NCI-H526 (cell line): ENCODE measurements at regions not wholly inside any gene's neighbourhood (a gene's known extent, or its start where the extent isn't known, plus 50 kb on each side); places are given as distances from the start of the nearest gene placed in this dataset.
"Not testable (repeated sequence)": the region's sequence is repeated elsewhere in the genome, so short reads cannot be mapped to it uniquely, and the experiment has no call there.

Source experiments
- DNase-seq, 2 experiments: peaks; one replicate each; lab custom pipeline; 2025; lab: John Stamatoyannopoulos, UW

DNA sequence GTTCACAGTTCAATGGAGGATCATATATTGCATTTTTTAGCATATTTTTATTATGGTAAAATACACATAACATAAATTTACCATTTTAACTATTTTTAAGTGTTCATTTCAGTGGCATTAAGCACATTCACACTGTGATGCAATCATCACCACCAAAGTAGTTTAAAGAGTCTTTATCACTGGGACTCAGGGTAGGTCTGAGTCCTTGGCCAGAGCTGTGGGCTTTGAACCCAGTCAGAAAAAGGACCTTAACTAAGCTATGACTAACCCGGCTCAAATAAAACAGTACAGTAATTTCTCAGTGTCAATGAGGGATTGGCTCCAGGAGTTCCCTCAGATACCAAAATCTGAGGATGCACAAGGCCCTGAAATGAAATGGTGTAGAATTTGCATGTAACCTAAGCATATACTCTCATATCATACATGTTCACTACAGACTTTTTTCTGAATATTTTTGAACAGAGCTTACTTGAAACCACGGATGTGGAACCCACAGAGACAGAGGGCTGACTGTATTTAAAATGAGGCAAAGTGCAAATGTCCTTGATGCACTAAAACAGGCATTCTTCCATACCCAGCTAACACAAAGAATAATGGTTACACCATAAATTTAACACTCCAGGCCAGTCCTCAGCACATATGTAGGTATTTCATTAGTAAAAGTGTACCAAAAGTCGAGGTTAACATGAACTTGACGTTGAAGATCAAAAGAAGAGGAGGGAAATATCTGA is 246.2 kb downstream of the LNPK start:
- DNase-seq, result peak in 1 of 2 experiments; percentile 8

DNA sequence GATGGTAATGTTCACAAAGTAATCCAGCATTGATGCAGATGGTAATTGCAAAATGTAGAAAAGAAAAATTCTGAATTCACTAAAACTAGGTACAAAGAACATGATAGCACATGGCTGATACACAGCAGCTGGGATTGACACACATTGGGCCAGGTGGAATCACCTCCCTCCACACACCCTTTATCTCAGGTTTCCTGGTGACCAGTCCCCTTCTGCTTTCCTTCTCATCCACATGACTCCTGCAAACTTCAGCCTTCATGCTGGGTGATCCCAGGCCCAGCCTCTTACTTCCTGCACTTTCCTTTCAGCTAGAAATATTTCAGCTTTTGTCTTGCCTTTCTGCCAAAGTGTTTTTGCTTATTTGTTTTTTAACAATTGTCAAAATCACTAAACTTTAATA is 246.9 kb downstream of the LNPK start:
- DNase-seq, result no peak

DNA sequence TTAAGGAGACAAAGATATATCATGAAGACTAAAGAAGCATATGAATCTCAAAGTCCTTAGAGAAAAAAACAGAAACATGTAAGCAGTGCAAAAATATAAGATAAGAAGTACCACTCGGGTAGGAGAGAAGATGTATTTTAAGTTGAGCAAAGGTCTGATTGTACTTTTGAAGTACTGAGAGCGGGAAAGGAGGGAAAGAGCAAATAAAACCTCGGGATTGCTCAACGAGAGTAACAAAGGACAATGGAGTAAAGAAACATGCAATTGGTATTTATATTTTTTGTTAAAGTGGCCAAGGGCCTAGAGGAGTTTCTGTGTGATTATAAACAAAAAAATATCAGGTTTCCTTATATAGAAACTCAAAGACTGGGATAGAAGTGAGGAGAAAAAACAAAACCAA is 251.9 kb downstream of the LNPK start:
- DNase-seq, result no peak

DNA sequence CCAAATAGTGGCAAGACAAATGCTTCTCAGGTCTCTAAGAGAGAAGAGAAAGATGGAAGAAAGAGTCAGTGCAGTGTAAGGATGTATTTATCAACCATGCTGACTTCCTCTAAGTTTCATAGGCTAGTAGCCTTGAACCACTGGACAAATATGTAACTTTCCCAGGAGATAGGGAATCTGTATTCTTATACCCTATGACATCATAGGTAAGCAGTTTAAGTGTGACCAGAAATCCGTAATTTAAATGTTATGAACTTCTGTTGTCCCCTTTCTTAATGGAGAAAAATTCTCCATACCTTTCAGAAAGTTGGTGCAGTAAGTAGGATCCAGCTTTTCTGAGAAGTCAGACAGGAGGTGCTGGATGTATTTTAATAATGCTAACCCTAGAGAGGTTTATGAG is 256.2 kb downstream of the LNPK start:
- no peak for DNase-seq

DNA sequence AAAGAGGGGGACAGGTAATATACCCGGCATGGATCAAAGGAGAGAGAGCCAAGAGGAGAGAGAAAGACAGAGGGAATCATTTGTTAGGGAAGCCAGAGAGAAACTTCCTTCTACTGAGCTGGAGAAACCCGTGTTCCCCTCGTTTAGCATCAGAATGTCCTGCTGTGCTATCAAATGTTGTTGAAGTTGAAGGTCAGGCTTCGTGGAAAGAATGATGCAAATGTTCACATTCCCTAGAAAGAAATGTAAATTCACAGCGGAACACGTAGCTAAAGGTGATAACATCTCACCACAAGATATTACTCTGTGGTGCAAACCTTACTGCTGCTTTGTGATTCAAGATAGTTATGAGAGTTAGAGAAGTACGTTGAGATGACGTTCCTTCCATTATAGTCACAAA is 258.1 kb downstream of the LNPK start:
- DNase-seq, result peak; percentile 76 to 82

DNA sequence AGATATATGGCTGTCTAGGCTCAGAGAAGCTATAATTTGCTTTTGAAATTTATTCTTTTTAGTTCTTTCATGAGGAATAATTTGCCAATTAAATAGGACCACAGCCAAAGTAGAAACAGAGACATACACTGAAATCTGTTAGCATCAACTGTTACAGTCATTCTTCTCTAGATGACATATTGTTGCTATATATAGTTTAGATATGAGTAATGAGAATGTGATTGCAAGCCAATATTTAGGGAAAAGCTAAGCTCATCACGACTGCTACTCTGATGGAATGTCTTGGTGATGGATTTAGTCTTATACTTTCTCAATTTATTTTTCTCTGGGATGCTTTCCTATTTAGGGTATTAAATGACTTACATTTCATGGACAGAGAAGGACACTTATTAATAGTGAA is 259.1 kb downstream of the LNPK start:
- DNase-seq, result no peak

DNA sequence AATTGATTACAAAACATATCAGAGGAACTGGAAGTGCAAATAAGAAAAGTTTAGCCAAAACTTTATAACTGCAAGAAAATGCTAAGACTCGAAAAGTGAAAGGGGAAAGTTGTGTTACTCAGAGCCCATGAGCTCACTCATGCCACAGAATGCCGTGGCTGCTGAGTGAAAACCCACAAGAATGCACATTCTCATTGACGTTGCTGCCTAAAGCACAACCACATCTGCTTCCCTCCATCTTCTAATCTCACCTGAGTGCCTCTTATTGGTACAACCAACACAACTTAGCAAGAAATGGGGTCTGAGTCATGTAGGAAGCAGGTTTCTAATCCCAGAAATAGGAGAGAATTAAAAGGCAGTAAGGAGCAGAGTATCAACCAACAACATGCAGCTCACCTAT is 259.7 kb downstream of the LNPK start:
- no peak for DNase-seq

DNA sequence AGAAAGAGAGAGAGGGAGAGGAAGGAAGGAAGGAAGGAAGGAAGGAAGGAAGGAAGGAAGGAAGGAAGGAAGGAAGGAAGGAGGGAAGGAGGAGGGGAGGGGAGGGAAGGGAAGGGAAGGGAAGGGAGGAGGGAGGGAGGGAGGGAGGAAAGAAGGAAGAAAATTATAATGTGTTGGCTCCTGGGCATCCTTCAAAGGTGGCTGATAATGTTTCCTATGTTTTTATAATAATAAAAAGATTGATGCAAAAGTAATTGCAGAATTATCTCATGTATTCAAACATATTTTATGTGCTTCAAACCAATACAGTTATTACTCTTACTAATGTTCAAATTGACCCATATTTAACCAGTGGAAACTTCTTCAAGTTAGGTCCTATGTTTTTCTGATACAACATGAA is 260.9 kb downstream of the LNPK start:
- DNase-seq, result no peak

DNA sequence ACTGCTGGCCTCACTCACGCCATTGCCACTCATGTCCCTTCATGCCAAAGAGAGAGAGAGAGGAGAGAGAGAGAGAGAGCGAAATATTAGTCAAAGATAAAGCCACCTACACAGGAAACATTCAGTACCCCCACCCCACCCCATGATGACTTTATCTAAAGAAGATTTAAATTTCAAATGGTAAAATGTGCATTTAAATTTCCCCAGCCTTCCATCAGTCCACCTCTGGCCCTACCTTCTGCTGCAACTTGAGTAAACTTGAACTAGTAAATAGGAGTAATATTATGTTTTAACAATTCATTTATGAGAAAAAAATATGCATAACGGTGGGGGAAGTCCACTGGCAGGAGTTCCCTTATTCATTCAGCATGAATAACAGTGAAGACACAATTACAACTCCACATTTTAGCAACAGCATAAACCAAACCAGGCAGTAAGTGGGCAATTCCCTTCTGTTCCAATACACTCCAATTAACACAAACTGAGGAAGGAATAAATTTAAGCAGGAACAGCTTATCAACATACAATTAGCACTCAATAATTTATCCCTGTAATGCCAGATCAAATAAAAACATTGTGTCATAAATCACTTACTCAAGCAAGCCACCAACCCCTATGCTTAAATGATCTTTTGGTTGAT is 264.2 kb downstream of the LNPK start:
- no peak for DNase-seq

DNA sequence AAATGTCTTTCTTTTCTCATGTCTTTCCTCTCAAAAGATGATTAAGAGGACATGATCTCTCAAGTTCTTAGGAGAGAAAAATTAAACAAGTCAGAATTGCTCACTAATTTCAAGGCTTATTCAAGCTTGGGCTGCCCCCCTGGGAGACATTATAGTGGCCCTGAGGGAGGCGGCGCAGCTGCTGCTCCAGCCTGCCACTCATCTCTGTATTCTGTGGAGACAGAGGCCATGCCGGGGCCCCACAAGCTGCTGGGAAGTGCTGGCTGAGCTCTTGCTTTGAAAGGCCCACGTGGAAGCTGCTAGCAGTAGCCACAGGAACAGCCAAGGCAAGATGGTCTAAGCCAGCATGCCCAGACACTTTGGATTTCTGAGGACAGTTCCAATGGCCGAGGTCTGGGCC is 267.4 kb downstream of the LNPK start:
- no peak for DNase-seq

DNA sequence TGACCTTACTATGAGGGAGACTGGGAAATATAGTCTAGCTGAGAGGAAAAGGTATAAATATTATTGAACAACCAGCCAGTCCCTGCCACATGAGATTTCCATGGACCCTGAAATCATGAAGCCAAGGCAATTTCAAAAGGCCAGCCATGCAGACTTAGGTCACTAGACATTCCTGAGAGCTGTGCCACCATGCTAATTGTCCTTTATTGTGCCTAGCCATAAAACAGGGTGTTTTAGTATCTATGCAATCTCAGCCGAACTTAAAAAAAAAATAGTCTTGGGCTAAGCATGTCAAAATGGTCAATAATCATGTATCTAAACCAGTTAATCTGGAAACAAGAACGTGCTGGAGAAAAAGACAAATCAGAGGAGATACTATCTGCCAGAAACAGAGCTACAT is 269.5 kb downstream of the LNPK start:
- DNase-seq, result no peak

DNA sequence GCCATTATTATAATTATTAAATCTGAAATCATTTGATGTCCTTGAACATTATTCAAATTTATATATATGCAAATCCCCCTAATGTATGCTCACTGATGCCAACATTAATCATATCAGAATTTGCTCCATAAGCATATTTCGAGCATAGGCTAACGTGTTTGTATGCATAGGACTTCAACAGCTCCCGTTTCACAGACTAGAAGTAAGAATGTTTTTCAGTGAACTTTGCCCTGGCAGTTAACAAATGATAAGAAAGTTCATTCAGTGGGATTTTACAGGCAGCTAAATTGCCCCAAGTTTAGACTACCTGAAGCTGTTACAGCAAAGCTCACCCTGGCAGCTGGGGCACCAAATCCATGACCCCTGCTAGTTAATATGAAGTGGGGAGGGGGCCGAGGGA is 272.0 kb downstream of the LNPK start:
- no peak for DNase-seq

DNA sequence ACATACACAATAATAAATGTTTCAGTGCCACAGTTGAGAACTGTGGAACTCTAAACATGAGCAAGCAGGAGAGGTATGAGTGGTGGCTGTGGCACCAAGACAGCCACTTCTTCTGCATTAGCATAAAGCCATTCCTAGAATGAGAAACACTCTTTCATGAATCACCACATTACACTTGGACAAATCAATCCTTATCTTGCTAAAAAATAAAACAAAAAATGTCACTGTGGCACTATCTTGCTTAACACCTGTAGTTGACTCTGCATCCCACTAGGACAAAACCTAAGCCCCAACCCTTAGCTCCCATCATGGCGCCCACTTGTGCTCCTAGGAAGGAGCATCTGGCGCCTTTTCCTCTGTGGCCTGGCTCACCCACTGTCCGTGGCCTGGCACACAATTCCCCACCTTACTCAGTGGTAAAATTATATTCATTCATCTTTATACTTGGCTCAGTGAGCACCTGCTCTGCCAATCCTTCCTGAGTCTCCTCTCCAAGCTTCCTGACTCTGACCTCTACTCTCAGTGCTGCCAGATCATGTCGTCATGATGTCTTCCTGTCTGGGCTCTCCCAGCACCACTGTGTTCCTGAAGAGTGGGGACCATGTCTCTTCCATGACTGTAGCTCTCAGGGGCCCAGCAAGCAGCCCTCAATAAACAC is 272.9 kb downstream of the LNPK start:
- no peak for DNase-seq

DNA sequence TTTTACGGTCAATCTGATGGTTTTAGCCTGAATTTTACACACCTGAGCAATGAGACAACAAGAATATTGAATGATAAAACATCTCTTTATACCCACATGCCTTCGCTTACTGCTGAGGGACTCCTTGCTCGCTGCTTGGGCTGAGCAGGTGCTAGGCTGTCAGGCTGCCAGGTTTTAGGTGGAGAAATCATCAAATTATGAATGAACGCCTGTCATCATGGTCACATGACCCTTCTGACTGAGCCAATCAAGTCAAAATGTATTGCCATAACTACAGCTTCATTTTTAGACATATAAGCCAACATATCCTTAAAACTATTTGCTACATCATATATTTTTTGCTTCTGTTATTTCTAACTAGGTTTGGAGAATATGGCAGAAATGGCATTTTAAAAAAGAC is 274.0 kb downstream of the LNPK start:
- DNase-seq, result no peak

DNA sequence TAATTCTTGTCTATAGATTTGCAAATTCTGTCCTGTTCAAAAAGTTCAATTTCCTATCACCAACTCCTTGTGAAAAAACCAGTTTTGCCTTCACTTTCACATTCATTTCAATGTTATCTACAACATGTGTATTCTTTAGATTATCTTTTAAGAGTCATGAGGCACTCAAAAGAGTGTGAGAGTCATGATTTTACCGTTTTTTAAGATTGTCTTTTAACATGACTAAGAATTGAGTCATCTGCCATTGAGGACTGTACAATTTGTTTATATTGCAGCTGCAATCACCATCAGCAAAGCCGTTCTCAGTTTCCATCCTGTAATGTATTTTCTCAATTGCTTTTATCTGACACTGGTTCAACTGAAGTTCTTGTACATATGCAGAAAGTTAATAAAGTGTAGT is 275.8 kb downstream of the LNPK start:
- no peak for DNase-seq

DNA sequence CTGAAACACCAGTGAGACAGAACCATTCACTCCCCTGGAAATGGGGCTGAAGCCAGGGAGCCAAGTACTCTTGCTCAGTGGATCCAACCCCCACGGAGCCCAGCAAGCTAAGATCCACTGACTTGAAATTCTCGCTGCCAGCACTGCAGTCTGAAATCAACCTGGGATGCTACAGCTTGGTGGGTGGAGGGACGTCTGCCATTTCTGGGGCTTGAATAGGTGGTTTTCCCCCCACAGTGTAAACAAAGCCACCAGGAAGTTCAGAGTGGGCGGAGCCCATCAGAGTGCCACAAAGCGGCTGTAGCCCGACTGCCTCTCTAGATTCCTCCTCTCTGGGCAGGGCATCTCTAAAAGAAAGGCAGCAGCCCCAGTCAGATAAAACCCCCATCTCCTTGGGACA is 292.8 kb downstream of the LNPK start:
- DNase-seq, result no peak

DNA sequence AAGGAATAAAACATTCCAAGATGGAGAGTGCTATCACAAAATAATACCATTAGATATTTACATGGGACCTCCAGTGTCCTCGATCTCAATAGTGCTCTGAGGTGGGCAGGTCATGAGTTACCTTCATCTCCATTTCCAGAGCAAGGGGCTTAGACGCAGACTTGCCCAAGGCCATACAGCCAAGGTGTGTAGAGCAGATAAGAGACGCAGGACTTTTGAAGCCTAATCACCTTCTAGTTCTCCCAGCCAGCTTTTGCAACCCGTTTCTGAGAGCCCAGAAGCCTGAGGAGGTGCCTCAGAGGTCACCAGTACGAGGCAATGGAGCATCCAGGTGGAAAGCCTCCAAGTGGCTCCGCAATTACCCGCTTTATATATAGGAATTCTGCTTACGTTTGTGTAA is 294.7 kb downstream of the LNPK start:
- no peak for DNase-seq

DNA sequence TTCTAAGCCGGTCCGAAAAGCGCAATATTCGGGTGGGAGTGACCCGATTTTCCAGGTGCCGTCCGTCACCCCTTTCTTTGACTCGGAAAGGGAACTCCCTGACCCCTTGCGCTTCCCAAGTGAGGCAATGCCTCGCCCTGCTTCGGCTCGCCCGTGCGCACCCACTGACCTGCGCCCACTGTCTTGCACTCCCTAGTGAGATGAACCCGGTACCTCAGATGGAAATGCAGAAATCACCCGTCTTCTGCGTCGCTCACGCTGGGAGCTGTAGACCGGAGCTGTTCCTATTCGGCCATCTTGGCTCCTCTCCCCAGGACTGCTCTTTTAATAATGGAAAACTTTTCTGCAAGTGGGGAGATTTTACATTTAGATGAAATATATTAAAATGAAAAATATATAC is 297.5 kb downstream of the LNPK start:
- not testable (repeated sequence) for DNase-seq

DNA sequence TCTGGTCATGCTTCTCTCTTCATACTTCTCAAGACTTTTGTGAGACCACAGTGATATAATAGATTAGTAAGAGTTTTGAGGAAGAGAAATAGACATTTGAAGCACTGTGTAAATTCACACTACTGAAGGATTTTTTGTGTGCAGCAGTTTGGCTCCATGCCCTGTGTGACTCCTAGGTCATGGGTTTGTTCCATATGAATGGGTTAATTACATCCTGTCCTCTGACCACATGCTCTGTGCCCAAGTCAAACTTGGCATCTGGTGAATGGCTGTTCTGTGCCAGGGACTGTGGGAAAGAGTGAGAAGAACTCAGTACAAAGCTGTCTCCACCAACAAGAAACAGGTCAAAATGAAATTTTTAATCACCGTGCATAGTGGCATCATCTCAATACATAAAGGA is 304.0 kb downstream of the LNPK start:
- DNase-seq, result no peak

DNA sequence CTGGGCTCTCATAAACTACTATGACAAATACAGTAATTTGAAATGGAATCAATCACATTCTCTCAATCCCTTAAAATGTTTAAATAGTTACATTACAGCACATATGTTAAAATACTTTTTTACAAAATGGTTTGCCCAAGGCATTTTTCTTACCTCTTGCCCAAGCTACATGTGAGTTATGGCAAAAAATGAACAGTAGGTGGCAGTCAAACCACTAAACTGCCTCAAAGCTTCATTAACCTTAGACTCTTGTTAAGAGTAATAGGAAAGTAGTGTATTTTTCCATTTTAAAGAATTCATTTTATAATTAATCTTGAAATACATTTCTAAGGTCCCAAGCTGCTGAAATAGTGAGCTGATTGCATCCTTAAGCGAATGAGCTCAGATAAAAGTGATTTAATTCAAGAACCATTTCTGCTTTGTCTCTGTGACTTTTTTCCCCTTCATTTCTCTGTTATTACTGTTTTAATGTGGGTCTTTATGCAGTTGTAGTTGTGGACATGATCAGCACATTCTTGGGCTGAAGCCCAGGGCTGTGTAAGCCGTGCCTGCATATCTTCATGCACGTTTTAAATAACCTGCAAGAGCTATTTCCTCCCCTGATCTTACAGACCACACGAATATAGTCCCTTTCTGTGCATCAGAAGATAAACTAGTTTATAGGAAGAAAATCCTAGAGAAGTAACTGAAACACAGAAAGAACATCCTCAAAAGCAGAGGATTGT is 311.8 kb downstream of the LNPK start:
- DNase-seq, result peak; percentile 55 to 79

DNA sequence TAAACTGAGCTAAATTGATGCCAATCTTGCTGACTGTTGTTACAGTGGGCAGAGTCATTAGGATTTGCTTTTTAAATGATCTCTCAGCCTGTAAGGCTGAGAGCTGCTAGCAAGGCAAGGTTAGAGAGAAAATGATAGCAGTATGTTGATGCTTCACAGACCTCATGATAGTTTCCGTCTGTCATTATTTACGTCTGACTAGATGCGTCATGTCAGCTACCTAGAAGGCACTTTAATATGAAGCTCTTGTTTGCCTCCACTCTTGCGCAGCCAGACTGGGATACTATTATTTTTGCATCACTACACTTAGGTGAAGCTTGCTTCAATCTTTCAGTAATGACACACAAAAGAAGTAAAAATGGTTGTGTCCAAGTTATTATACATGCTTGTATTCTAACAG is 313.8 kb downstream of the LNPK start:
- DNase-seq, result no peak

DNA sequence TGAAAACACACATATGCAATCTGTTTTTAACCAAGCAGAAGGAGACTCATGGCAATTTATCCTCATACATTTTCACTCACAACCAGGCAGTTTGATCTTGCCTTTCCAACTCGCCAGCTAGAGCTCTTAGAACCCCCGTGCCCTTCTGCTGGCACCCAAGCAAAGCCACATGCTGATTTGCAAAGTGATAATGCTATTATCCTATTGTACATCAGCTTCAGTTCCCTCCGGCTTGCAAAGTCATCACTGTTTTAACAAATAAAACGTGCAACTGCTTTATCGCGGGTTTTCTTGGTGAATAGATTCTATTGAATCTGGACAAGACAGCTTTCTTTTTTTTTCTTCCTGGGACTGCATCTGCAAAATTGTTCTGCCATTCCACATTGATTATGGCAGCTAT is 314.6 kb downstream of the LNPK start:
- no peak for DNase-seq

DNA sequence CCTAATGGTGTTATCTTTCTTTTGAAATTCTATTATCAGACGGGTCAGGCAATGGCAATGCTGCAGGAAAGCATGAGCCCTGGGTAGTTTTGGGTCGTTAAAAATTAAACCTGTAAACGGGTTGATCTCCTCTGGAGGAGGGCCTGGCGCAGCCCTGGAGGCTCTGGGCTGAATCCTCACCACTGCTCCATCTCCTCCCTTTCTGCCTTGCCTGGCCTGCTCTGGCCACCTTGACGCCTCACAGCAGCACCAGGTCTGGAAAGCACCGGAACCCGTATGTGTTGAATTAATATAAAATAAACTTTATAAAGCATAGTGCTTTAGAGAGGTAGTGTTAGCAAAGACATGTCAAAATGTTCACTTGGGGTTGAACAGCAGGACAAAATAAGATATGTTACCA is 316.1 kb downstream of the LNPK start:
- no peak for DNase-seq
